ENCODE measurements at regions not wholly inside any gene's neighbourhood (a gene's known extent, or its start where the extent isn't known, plus 50 kb on each side); places are given as distances from the start of the nearest gene placed in this dataset.

DNA sequence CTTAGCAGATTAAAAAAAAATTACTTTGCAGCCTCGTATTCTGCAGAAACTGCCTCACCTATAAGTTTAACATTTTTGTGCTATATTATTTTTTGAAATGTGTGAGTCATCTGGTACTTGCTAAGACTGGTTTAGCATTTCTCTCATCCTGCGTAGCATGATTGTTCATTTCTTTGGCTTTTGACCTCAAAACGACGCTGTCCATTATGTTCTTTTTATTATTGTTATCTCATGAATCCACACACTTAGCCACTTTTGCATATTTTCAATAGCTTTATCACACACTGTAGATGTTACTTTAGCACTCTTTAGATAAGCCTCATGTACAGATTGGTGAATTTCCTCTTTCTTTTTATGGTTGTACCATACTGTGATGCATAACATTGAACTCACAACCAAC, 1004.9 kb upstream of the NCAM2 start:
- Histone ChIP-seq H3K4me3 (ENCODE audit: insufficient read depth in 1 of 2, low read depth in 1 of 2, low read length in 2 of 2) (no peak overlapping the region), H3K9me3 (ENCODE audit: control insufficient read depth, low read length) (peaks cover 23% of the 10 kb centered on the region), H3K4ac (ENCODE audit: low read depth in 1 of 2, low read length in 2 of 2) (no peak overlapping the region), H3K36me3 (ENCODE audit: control insufficient read depth in 1 of 2, insufficient read depth in 2 of 2, low read depth in 1 of 2, low read length in 2 of 2) (no peaks in the 10 kb centered on the region), H2AK5ac (ENCODE audit: low read length, severe bottlenecking) (no peak overlapping the region), H3K18ac (ENCODE audit: low read depth in 1 of 2, low read length in 2 of 2) (no peak overlapping the region), H3K4me2 (ENCODE audit: low read length, poor library complexity, severe bottlenecking) (no peak overlapping the region), H2BK5ac (ENCODE audit: low read depth, low read length, poor library complexity, severe bottlenecking) (no peak overlapping the region), H3K4me1 (ENCODE audit: control insufficient read depth, insufficient read depth, low read depth, low read length) (no peaks in the 10 kb centered on the region), H3K27me3 (ENCODE audit: control insufficient read depth in 1 of 2, insufficient read depth in 1 of 2, low read length in 2 of 2) (no peaks in the 10 kb centered on the region), H2BK15ac (ENCODE audit: low read depth, poor library complexity, severe bottlenecking) (no peak overlapping the region), H3K23ac (ENCODE audit: low read length in 2 of 2) (no peak overlapping the region), H2AFZ (ENCODE audit: low read depth, low read length) (no peak overlapping the region), H3K79me1 (replicated peaks; ENCODE audit: low read length, poor library complexity, severe bottlenecking) (no peaks in the 10 kb centered on the region), H4K91ac (ENCODE audit: low read length) (no peak overlapping the region), H3K9ac (ENCODE audit: low read length) (no peak overlapping the region), H3K14ac (ENCODE audit: low read length in 2 of 2) (no peak overlapping the region), H2BK120ac (ENCODE audit: low read depth, low read length) (no peak overlapping the region), H2BK12ac (ENCODE audit: low read length in 2 of 2) (no peak overlapping the region), H3K27ac (ENCODE audit: low read length, poor library complexity, severe bottlenecking) (no peak overlapping the region), H4K8ac (ENCODE audit: low read length) (no peak overlapping the region)
- peak; percentile 1 for DNase-seq
- WGBS, result 67% methylated on average over 4 of the region's 4 CpGs

GRCh38 chr21:19995253-19995652, 1003.0 kb upstream of the NCAM2 start:
- Histone ChIP-seq H4K8ac (ENCODE audit: low read length) (no peak overlapping the region), H3K27me3 (ENCODE audit: control insufficient read depth in 1 of 2, insufficient read depth in 1 of 2, low read length in 2 of 2) (no peaks in the 10 kb centered on the region), H3K4me3 (ENCODE audit: insufficient read depth in 1 of 2, low read depth in 1 of 2, low read length in 2 of 2) (no peak overlapping the region), H3K4me2 (ENCODE audit: low read length, poor library complexity, severe bottlenecking) (no peak overlapping the region), H4K91ac (ENCODE audit: low read length) (no peak overlapping the region), H2BK5ac (ENCODE audit: low read depth, low read length, poor library complexity, severe bottlenecking) (no peak overlapping the region), H3K18ac (ENCODE audit: low read depth in 1 of 2, low read length in 2 of 2) (no peak overlapping the region), H3K14ac (ENCODE audit: low read length in 2 of 2) (no peak overlapping the region), H3K23ac (ENCODE audit: low read length in 2 of 2) (no peak overlapping the region), H2BK120ac (ENCODE audit: low read depth, low read length) (no peak overlapping the region), H3K4me1 (ENCODE audit: control insufficient read depth, insufficient read depth, low read depth, low read length) (no peaks in the 10 kb centered on the region), H3K79me1 (replicated peaks; ENCODE audit: low read length, poor library complexity, severe bottlenecking) (no peaks in the 10 kb centered on the region), H2BK15ac (ENCODE audit: low read depth, poor library complexity, severe bottlenecking) (no peak overlapping the region), H2AFZ (ENCODE audit: low read depth, low read length) (no peak overlapping the region), H3K27ac (ENCODE audit: low read length, poor library complexity, severe bottlenecking) (no peak overlapping the region), H3K9me3 (ENCODE audit: control insufficient read depth, low read length) (peaks cover 18% of the 10 kb centered on the region), H3K9ac (ENCODE audit: low read length) (no peak overlapping the region), H3K36me3 (ENCODE audit: control insufficient read depth in 1 of 2, insufficient read depth in 2 of 2, low read depth in 1 of 2, low read length in 2 of 2) (no peaks in the 10 kb centered on the region), H3K4ac (ENCODE audit: low read depth in 1 of 2, low read length in 2 of 2) (no peak overlapping the region), H2AK5ac (ENCODE audit: low read length, severe bottlenecking) (no peak overlapping the region), H2BK12ac (ENCODE audit: low read length in 2 of 2) (no peak overlapping the region)
- DNase-seq, result no peak
- WGBS, result 78% methylated on average over 4 of the region's 7 CpGs

GRCh38 chr21:19998453-19998852, 999.8 kb upstream of the NCAM2 start:
- no peak overlapping the region for H2BK15ac ChIP-seq (ENCODE audit: low read depth, poor library complexity, severe bottlenecking)
- no peak overlapping the region for H3K4me3 ChIP-seq (ENCODE audit: insufficient read depth in 1 of 2, low read depth in 1 of 2, low read length in 2 of 2)
- 87% methylated on average over 5 of the region's 5 CpGs for WGBS
- H3K9ac ChIP-seq (ENCODE audit: low read length), result no peak overlapping the region
- no peaks in the 10 kb centered on the region for H3K4me1 ChIP-seq (ENCODE audit: control insufficient read depth, insufficient read depth, low read depth, low read length)
- H3K14ac ChIP-seq (ENCODE audit: low read length in 2 of 2), result no peak overlapping the region
- H4K91ac ChIP-seq (ENCODE audit: low read length), result no peak overlapping the region
- no peak overlapping the region for H2AK5ac ChIP-seq (ENCODE audit: low read length, severe bottlenecking)
- no peak overlapping the region for H4K8ac ChIP-seq (ENCODE audit: low read length)
- no peaks in the 10 kb centered on the region for H3K27me3 ChIP-seq (ENCODE audit: control insufficient read depth in 1 of 2, insufficient read depth in 1 of 2, low read length in 2 of 2)
- no peak overlapping the region for H2AFZ ChIP-seq (ENCODE audit: low read depth, low read length)
- no peak overlapping the region for H3K4me2 ChIP-seq (ENCODE audit: low read length, poor library complexity, severe bottlenecking)
- no peak overlapping the region for H2BK5ac ChIP-seq (ENCODE audit: low read depth, low read length, poor library complexity, severe bottlenecking)
- H3K36me3 ChIP-seq (ENCODE audit: control insufficient read depth in 1 of 2, insufficient read depth in 2 of 2, low read depth in 1 of 2, low read length in 2 of 2), result no peaks in the 10 kb centered on the region
- H2BK120ac ChIP-seq (ENCODE audit: low read depth, low read length), result no peak overlapping the region
- no peak overlapping the region for H3K23ac ChIP-seq (ENCODE audit: low read length in 2 of 2)
- no peak overlapping the region for H2BK12ac ChIP-seq (ENCODE audit: low read length in 2 of 2)
- no peak for DNase-seq
- H3K9me3 ChIP-seq (ENCODE audit: control insufficient read depth, low read length), result peaks cover 12% of the 10 kb centered on the region
- H3K79me1 ChIP-seq (replicated peaks; ENCODE audit: low read length, poor library complexity, severe bottlenecking), result no peaks in the 10 kb centered on the region
- H3K18ac ChIP-seq (ENCODE audit: low read depth in 1 of 2, low read length in 2 of 2), result no peak overlapping the region
- no peak overlapping the region for H3K4ac ChIP-seq (ENCODE audit: low read depth in 1 of 2, low read length in 2 of 2)
- H3K27ac ChIP-seq (ENCODE audit: low read length, poor library complexity, severe bottlenecking), result no peak overlapping the region

GRCh38 chr21:19999369-20000272, 998.6 kb upstream of the NCAM2 start:
- peak overlapping the region in 1 of 2 experiments; percentile 18 for H3K18ac ChIP-seq (ENCODE audit: low read depth in 1 of 2, low read length in 2 of 2)

More at GRCh38 chr21:19999369-20000272, 998.6 kb upstream of the NCAM2 start:
- Histone ChIP-seq H4K8ac (ENCODE audit: low read length) (no peak overlapping the region), H3K4me2 (ENCODE audit: low read length, poor library complexity, severe bottlenecking) (no peak overlapping the region), H2BK5ac (ENCODE audit: low read depth, low read length, poor library complexity, severe bottlenecking) (no peak overlapping the region), H3K9me3 (ENCODE audit: control insufficient read depth, low read length) (peaks cover 12% of the 10 kb centered on the region), H3K23ac (ENCODE audit: low read length in 2 of 2) (no peak overlapping the region), H3K79me1 (replicated peaks; ENCODE audit: low read length, poor library complexity, severe bottlenecking) (no peaks in the 10 kb centered on the region), H3K4me1 (ENCODE audit: control insufficient read depth, insufficient read depth, low read depth, low read length) (no peaks in the 10 kb centered on the region), H3K27ac (ENCODE audit: low read length, poor library complexity, severe bottlenecking) (no peak overlapping the region), H2BK120ac (ENCODE audit: low read depth, low read length) (no peak overlapping the region), H4K91ac (ENCODE audit: low read length) (peak overlapping the region; percentile 3), H2BK15ac (ENCODE audit: low read depth, poor library complexity, severe bottlenecking) (peak overlapping the region; percentile 2), H2AFZ (ENCODE audit: low read depth, low read length) (no peak overlapping the region), H3K14ac (ENCODE audit: low read length in 2 of 2) (no peak overlapping the region), H3K27me3 (ENCODE audit: control insufficient read depth in 1 of 2, insufficient read depth in 1 of 2, low read length in 2 of 2) (no peaks in the 10 kb centered on the region), H3K36me3 (ENCODE audit: control insufficient read depth in 1 of 2, insufficient read depth in 2 of 2, low read depth in 1 of 2, low read length in 2 of 2) (no peaks in the 10 kb centered on the region), H2BK12ac (ENCODE audit: low read length in 2 of 2) (peak overlapping the region in 1 of 2 experiments; percentile 54), H3K9ac (ENCODE audit: low read length) (no peak overlapping the region), H3K4me3 (ENCODE audit: insufficient read depth in 1 of 2, low read depth in 1 of 2, low read length in 2 of 2) (no peak overlapping the region), H3K4ac (ENCODE audit: low read depth in 1 of 2, low read length in 2 of 2) (no peak overlapping the region), H2AK5ac (ENCODE audit: low read length, severe bottlenecking) (no peak overlapping the region)
- DNase-seq, result peak; percentile 68
- WGBS, result 78% methylated on average over 21 of the region's 23 CpGs

All from mesenchymal stem cell (in vitro differentiated cells and primary cell).